GM13977 (cell line): ENCODE measurements at regions not wholly inside any gene's neighbourhood (a gene's known extent, or its start where the extent isn't known, plus 50 kb on each side); places are given as distances from the start of the nearest gene placed in this dataset.
"Not testable (repeated sequence)": the region's sequence is repeated elsewhere in the genome, so short reads cannot be mapped to it uniquely, and the experiment has no call there.

ENCODE experiments used
- DNase-seq: peaks from one replicate; pipeline ENCODE4 v3.0.0; 2012; ENCODE audit warnings: low spot score
- in situ Hi-C: fragments of 300-500 bp; cut with MboI; formaldehyde crosslinking; loops from one replicate; pipeline ENCODE4 v1.12.0; 2022; ENCODE audit warnings: low sequenced_read_pairs, low pct_unique_long_range_greater_than_20kb, mixed read lengths, inconsistent platforms; ENCODE audit not compliant: unreplicated experiment
- TF ChIP-seq, protein P1 (sequence below): IDR thresholded peaks from 2 replicates; pipeline ENCODE4 v1.5.1; 2012; ENCODE audit warnings: mild to moderate bottlenecking, control low read depth; ENCODE audit not compliant: insufficient read depth; ENCODE audit errors: extremely low read depth, missing control alignments

DNA sequence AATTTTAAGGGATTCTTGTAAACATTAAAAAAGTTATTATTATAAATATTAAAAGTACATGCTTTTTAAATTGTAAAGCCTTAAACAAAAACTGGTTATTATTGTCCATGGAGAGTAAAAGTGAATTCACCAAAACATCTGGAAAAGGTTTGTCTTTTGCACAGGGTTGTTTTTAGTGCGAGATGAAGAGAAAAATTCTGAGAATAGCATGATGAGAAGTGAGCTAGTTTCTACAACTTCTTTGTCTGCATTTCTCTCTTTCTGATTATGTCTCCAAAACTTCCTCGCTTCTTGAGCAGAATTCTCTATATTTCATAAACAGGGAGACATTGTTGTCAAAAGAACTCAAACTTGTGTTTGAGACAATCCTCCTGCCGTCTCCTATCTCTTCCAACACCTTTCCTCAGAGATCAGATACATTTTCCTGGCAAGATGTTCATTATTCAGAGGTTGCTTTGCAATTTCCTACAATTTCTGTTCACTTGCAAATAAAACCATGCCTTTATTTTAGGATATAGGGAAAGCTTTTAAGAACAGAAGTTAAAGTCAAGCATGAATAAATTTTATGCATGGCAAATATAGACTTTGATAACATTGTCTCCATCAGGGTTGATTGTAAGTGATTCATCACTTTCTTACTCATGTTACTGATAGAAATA is 372.1 kb upstream of the NPVF start:
- in situ Hi-C loops = no loop called here
- TF ChIP-seq, protein P1, sequence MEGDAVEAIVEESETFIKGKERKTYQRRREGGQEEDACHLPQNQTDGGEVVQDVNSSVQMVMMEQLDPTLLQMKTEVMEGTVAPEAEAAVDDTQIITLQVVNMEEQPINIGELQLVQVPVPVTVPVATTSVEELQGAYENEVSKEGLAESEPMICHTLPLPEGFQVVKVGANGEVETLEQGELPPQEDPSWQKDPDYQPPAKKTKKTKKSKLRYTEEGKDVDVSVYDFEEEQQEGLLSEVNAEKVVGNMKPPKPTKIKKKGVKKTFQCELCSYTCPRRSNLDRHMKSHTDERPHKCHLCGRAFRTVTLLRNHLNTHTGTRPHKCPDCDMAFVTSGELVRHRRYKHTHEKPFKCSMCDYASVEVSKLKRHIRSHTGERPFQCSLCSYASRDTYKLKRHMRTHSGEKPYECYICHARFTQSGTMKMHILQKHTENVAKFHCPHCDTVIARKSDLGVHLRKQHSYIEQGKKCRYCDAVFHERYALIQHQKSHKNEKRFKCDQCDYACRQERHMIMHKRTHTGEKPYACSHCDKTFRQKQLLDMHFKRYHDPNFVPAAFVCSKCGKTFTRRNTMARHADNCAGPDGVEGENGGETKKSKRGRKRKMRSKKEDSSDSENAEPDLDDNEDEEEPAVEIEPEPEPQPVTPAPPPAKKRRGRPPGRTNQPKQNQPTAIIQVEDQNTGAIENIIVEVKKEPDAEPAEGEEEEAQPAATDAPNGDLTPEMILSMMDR = no peak
- no peak for DNase-seq

GRCh38 chr7:25602730-25603426 is 374.6 kb upstream of the NPVF start:
- in situ Hi-C loops, DNase-seq: not testable (repeated sequence)

DNA sequence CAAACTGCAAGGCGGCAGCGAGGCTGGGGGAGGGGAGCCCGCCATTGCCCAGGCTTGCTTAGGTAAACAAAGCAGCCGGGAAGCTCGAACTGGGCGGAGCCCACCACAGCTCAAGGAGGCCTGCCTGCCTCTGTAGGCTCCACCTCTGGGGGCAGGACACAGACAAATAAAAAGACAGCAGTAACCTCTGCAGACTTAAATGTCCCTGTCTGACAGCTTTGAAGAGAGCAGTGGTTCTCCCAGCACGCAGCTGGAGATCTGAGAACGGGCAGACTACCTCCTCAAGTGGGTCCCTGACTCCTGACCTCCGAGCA is 375.1 kb upstream of the NPVF start:
- in situ Hi-C loops, DNase-seq: not testable (repeated sequence)

GRCh38 chr7:25611196-25611595 is 382.9 kb upstream of the NPVF start:
- TF ChIP-seq, protein P1 = no peak
- in situ Hi-C loops = no loop called here
- no peak for DNase-seq

DNA sequence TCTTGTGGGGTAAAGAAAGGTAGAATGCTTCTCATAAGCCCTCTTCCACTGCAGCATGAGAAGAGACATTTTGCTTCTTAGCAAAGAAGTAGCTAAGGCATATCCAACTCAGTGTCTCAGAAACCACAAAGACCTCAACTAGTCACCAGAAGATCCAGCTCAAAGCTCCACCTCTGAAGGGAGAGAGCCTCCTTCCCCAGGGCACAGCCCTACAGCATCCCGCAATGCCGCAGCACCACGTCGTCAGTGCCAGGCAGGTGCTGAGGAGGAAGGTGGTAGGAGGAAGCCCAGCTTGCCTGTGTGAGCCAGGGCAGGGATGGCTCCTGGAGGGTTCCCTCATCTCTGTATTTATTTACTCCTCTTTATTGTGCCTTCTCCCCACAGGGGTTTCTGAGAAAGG is 385.6 kb upstream of the NPVF start:
- TF ChIP-seq, protein P1 = no peak
- in situ Hi-C loops = no loop called here
- no peak for DNase-seq

DNA sequence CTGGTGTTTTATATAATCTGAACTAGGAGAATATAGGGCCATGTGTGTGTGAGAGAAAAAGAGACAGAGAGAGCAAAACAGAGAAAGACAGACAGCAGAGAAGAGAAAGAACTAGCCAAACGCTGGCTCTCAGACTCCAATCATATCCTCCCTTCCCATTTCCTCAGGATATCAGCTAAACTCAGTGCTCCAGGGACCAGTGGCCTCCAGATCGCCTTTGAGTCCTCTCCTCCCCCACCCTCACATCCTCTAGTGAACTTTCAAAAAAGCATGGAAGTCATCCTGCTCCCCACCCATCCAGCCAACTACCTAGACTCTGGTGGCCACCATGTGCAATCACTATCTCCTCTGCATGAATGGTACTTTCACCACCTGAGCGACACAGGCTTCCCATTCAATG is 386.1 kb upstream of the NPVF start:
- no peak for DNase-seq
- in situ Hi-C loops = no loop called here
- TF ChIP-seq, protein P1 = no peak

DNA sequence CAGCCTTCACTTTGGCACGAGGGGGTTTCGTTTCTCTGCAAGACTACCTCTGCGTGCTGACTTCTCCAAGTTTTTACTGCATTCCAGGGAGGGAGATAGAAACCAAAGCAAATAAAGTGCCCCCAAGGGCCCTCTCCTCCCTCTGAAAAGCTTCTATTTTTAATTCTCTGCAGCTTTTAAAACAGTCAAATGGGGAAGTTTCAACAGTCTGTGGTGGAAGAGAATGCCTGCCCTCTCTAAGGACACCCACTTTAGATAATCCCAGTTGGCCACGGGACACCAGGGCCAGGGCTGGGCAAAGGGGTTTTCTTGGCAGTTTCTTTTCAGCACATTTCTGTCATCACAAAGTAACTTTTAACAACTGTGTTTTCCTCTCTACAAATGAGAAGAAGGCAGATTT is 386.7 kb upstream of the NPVF start:
- in situ Hi-C loops = no loop called here
- no peak for DNase-seq
- TF ChIP-seq, protein P1 = no peak

DNA sequence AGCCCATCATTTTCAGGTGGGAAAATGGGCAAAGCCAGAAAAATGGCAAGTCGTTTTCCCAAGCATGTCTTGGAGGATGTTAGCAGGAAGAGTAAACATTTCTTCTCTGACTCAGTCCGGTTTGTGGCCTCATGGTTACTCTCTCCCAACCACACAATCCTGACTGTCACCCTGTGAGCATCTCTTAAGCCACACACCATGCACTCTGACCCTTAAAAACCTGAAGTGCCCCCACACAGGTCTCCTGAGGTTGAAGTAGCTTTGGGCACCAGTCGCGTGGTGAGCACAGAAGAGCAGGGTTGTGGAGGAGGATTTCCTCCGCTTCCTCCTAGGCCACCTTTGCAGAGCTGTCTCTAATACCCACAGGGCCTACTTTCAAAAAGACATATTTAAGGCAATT is 387.3 kb upstream of the NPVF start:
- DNase-seq = no peak
- in situ Hi-C loops = no loop called here
- TF ChIP-seq, protein P1 = no peak
